ENCODE measurements at regions not wholly inside any gene's neighbourhood (a gene's known extent, or its start where the extent isn't known, plus 50 kb on each side); places are given as distances from the start of the nearest gene placed in this dataset.

- Mint-ChIP-seq H3K27me3 (peaks cover 2 to 14% of the 10 kb centered on the region in 2 donors), H3K27ac (no peak overlapping the region), H3K4me3 (no peak overlapping the region), H3K9me3 (no peaks in the 10 kb centered on the region), H3K36me3 (no peaks in the 10 kb centered on the region), H3K4me1 (peaks cover 0 to 8% (median 0%) of the 10 kb centered on the region in 3 donors)
- no peaks in the 10 kb centered on the region for H3K4me1 ChIP-seq (ENCODE audit: insufficient read depth, low read length)
- ChIA-PET CTCF (no interaction called here), POLR2A (no interaction called here)
- H3K4me3 ChIP-seq (ENCODE audit: low read length), result no peak overlapping the region
- H3K27me3 ChIP-seq (ENCODE audit: insufficient read depth, low read length, poor library complexity, severe bottlenecking), result no peaks in the 10 kb centered on the region
- no peaks in the 10 kb centered on the region for H3K9me3 ChIP-seq (ENCODE audit: low read length)
- DNase-seq, result no peak
- H3K36me3 ChIP-seq (ENCODE audit: insufficient read depth, low read length), result no peaks in the 10 kb centered on the region
- H3K27ac ChIP-seq (ENCODE audit: low read depth, low read length), result no peak overlapping the region
These were observed 139.5 kb downstream of the HERPUD2 start for GRCh38 chr7:35555386-35555785.

- Mint-ChIP-seq H3K9me3 (no peaks in the 10 kb centered on the region), H3K36me3 (no peaks in the 10 kb centered on the region), H3K27ac (no peak overlapping the region), H3K4me1 (peaks cover 0 to 8% (median 0%) of the 10 kb centered on the region in 3 donors), H3K27me3 (peaks cover 0 to 16% of the 10 kb centered on the region in 2 donors), H3K4me3 (no peak overlapping the region)
- ChIA-PET CTCF (interaction anchor here (0.8 to 1.4 kb wide), 2 partner anchors 14 to 129 kb away, joined by 3 read pairs; no protein-coding TSS in a partner anchor), POLR2A (no interaction called here)
- Histone ChIP-seq H3K4me1 (ENCODE audit: insufficient read depth, low read length) (no peaks in the 10 kb centered on the region), H3K4me3 (ENCODE audit: low read length) (no peak overlapping the region), H3K9me3 (ENCODE audit: low read length) (no peaks in the 10 kb centered on the region), H3K36me3 (ENCODE audit: insufficient read depth, low read length) (no peaks in the 10 kb centered on the region), H3K27me3 (ENCODE audit: insufficient read depth, low read length, poor library complexity, severe bottlenecking) (no peaks in the 10 kb centered on the region), H3K27ac (ENCODE audit: low read depth, low read length) (no peak overlapping the region)
- no peak for DNase-seq
These were observed 141.4 kb downstream of the HERPUD2 start for GRCh38 chr7:35553519-35553918.

GRCh38 chr7:35552691-35553090, 142.2 kb downstream of the HERPUD2 start:
- H3K36me3 ChIP-seq (ENCODE audit: insufficient read depth, low read length), result no peaks in the 10 kb centered on the region

GRCh38 chr7:35551321-35552081, 143.4 kb downstream of the HERPUD2 start:
- Mint-ChIP-seq H3K27me3 (peaks cover 0 to 15% of the 10 kb centered on the region in 2 donors), H3K9me3 (no peaks in the 10 kb centered on the region), H3K27ac (no peak overlapping the region), H3K4me1 (no peaks in the 10 kb centered on the region), H3K4me3 (no peak overlapping the region), H3K36me3 (no peaks in the 10 kb centered on the region)
- Histone ChIP-seq H3K4me1 (ENCODE audit: insufficient read depth, low read length) (no peaks in the 10 kb centered on the region), H3K4me3 (ENCODE audit: low read length) (no peak overlapping the region), H3K36me3 (ENCODE audit: insufficient read depth, low read length) (no peaks in the 10 kb centered on the region), H3K27me3 (ENCODE audit: insufficient read depth, low read length, poor library complexity, severe bottlenecking) (no peaks in the 10 kb centered on the region), H3K27ac (ENCODE audit: low read depth, low read length) (no peak overlapping the region), H3K9me3 (ENCODE audit: low read length) (no peaks in the 10 kb centered on the region)
- ChIA-PET CTCF (interaction anchor here (1.1 to 1.3 kb wide), 2 partner anchors 14 to 355 kb away, joined by 3 to 4 read pairs; no protein-coding TSS in a partner anchor), POLR2A (no interaction called here)
- no peak for DNase-seq

More at GRCh38 chr7:35552691-35553090, 142.2 kb downstream of the HERPUD2 start:
- Histone ChIP-seq H3K4me3 (ENCODE audit: low read length) (no peak overlapping the region), H3K9me3 (ENCODE audit: low read length) (no peaks in the 10 kb centered on the region), H3K27me3 (ENCODE audit: insufficient read depth, low read length, poor library complexity, severe bottlenecking) (no peaks in the 10 kb centered on the region), H3K4me1 (ENCODE audit: insufficient read depth, low read length) (no peaks in the 10 kb centered on the region), H3K27ac (ENCODE audit: low read depth, low read length) (no peak overlapping the region)
- no peaks in the 10 kb centered on the region for H3K36me3 Mint-ChIP-seq
- no peaks in the 10 kb centered on the region for H3K9me3 Mint-ChIP-seq
- H3K4me3 Mint-ChIP-seq, result no peak overlapping the region
- H3K4me1 Mint-ChIP-seq, result peaks cover 0 to 7% (median 0%) of the 10 kb centered on the region in 3 donors
- no peak for DNase-seq
- POLR2A ChIA-PET, result no interaction called here
- H3K27me3 Mint-ChIP-seq, result peaks cover 0 to 15% of the 10 kb centered on the region in 2 donors
- CTCF ChIA-PET, result interaction anchor here (1.1 to 1.4 kb wide), 2 partner anchors 13 to 354 kb away, joined by 3 read pairs; no protein-coding TSS in a partner anchor
- no peak overlapping the region for H3K27ac Mint-ChIP-seq

GRCh38 chr7:35550831-35551230, 144.1 kb downstream of the HERPUD2 start:
- H3K27ac ChIP-seq (ENCODE audit: low read depth, low read length), result no peak overlapping the region
- no peak overlapping the region for H3K4me3 ChIP-seq (ENCODE audit: low read length)
- Mint-ChIP-seq H3K27me3 (peaks cover 0 to 15% of the 10 kb centered on the region in 2 donors), H3K36me3 (no peaks in the 10 kb centered on the region), H3K27ac (no peak overlapping the region), H3K4me3 (no peak overlapping the region), H3K9me3 (no peaks in the 10 kb centered on the region), H3K4me1 (no peaks in the 10 kb centered on the region)
- H3K36me3 ChIP-seq (ENCODE audit: insufficient read depth, low read length), result no peaks in the 10 kb centered on the region
- H3K4me1 ChIP-seq (ENCODE audit: insufficient read depth, low read length), result no peaks in the 10 kb centered on the region
- ChIA-PET POLR2A (no interaction called here), CTCF (interaction anchor here (1.3 kb wide), 1 partner anchor 13 kb away, joined by 4 read pairs; no protein-coding TSS in a partner anchor)
- no peaks in the 10 kb centered on the region for H3K27me3 ChIP-seq (ENCODE audit: insufficient read depth, low read length, poor library complexity, severe bottlenecking)
- DNase-seq, result no peak
- no peaks in the 10 kb centered on the region for H3K9me3 ChIP-seq (ENCODE audit: low read length)

- Histone ChIP-seq H3K27ac (ENCODE audit: low read depth, low read length) (no peak overlapping the region), H3K27me3 (ENCODE audit: insufficient read depth, low read length, poor library complexity, severe bottlenecking) (no peaks in the 10 kb centered on the region), H3K9me3 (ENCODE audit: low read length) (no peaks in the 10 kb centered on the region), H3K4me3 (ENCODE audit: low read length) (no peak overlapping the region), H3K36me3 (ENCODE audit: insufficient read depth, low read length) (no peaks in the 10 kb centered on the region), H3K4me1 (ENCODE audit: insufficient read depth, low read length) (no peaks in the 10 kb centered on the region)
- Mint-ChIP-seq H3K9me3 (no peaks in the 10 kb centered on the region), H3K4me1 (no peaks in the 10 kb centered on the region), H3K4me3 (no peak overlapping the region), H3K36me3 (no peaks in the 10 kb centered on the region), H3K27me3 (peaks cover 0 to 15% of the 10 kb centered on the region in 2 donors), H3K27ac (no peak overlapping the region)
- ChIA-PET POLR2A (no interaction called here), CTCF (interaction anchor here (1.5 kb wide), 1 partner anchor 12 kb away, joined by 4 read pairs; no protein-coding TSS in a partner anchor)
- no peak for DNase-seq
These were observed 145.2 kb downstream of the HERPUD2 start for GRCh38 chr7:35549781-35550180.

GRCh38 chr7:35548291-35548690, 146.6 kb downstream of the HERPUD2 start:
- CTCF ChIA-PET, result no interaction called here
- Histone ChIP-seq H3K9me3 (ENCODE audit: low read length) (no peaks in the 10 kb centered on the region), H3K4me1 (ENCODE audit: insufficient read depth, low read length) (no peaks in the 10 kb centered on the region), H3K4me3 (ENCODE audit: low read length) (no peak overlapping the region), H3K27me3 (ENCODE audit: insufficient read depth, low read length, poor library complexity, severe bottlenecking) (no peaks in the 10 kb centered on the region), H3K36me3 (ENCODE audit: insufficient read depth, low read length) (no peaks in the 10 kb centered on the region), H3K27ac (ENCODE audit: low read depth, low read length) (no peak overlapping the region)
- Mint-ChIP-seq H3K36me3 (no peaks in the 10 kb centered on the region), H3K4me3 (no peak overlapping the region), H3K9me3 (no peaks in the 10 kb centered on the region), H3K27me3 (peaks cover 0 to 17% of the 10 kb centered on the region in 2 donors), H3K27ac (no peak overlapping the region), H3K4me1 (no peaks in the 10 kb centered on the region)
- DNase-seq, result no peak
- POLR2A ChIA-PET, result no interaction called here

- Mint-ChIP-seq H3K9me3 (no peaks in the 10 kb centered on the region), H3K27me3 (peaks cover 0 to 10% of the 10 kb centered on the region in 2 donors), H3K4me3 (peak overlapping the region in 1 of 7 donors; percentile 45), H3K4me1 (no peaks in the 10 kb centered on the region), H3K27ac (no peak overlapping the region), H3K36me3 (no peaks in the 10 kb centered on the region)
- ChIA-PET POLR2A (no interaction called here), CTCF (interaction anchor here (1.1 kb wide), 1 partner anchor 9 kb away, joined by 3 read pairs; no protein-coding TSS in a partner anchor)
- Histone ChIP-seq H3K4me1 (ENCODE audit: insufficient read depth, low read length) (no peaks in the 10 kb centered on the region), H3K9me3 (ENCODE audit: low read length) (no peaks in the 10 kb centered on the region), H3K27ac (ENCODE audit: low read depth, low read length) (no peak overlapping the region), H3K36me3 (ENCODE audit: insufficient read depth, low read length) (no peaks in the 10 kb centered on the region), H3K27me3 (ENCODE audit: insufficient read depth, low read length, poor library complexity, severe bottlenecking) (no peaks in the 10 kb centered on the region), H3K4me3 (ENCODE audit: low read length) (no peak overlapping the region)
- no peak for DNase-seq
These were observed 148.1 kb downstream of the HERPUD2 start for GRCh38 chr7:35546691-35547429.
